NCI-H82 treated with DMSO at 0.1 percent for 48 hours (cell line): ENCODE measurements at regions not wholly inside any gene's neighbourhood (a gene's known extent, or its start where the extent isn't known, plus 50 kb on each side); places are given as distances from the start of the nearest gene placed in this dataset.
"Not testable (repeated sequence)": the region's sequence is repeated elsewhere in the genome, so short reads cannot be mapped to it uniquely, and the experiment has no call there.

Experiments
- DNase-seq: peaks from one replicate; lab custom pipeline; 2025; ENCODE audit not compliant: unreplicated experiment; lab: John Stamatoyannopoulos, UW

- DNase-seq, result not testable (repeated sequence)
Observed at GRCh38 chr6:11299421-11299784, 66.9 kb upstream of the NEDD9 start.

- no peak for DNase-seq
Observed at GRCh38 chr6:11298651-11299420, 66.4 kb upstream of the NEDD9 start.

GRCh38 chr6:11297376-11297729 is 64.9 kb upstream of the NEDD9 start:
- no peak for DNase-seq

- DNase-seq, result no peak
Observed at GRCh38 chr6:11296449-11297375, 64.2 kb upstream of the NEDD9 start.

- DNase-seq, result no peak
Observed at GRCh38 chr6:11295969-11296368, 63.5 kb upstream of the NEDD9 start.

- DNase-seq, result no peak
Observed at GRCh38 chr6:11294228-11294627, 61.8 kb upstream of the NEDD9 start.

GRCh38 chr6:11292594-11293236 is 60.2 kb upstream of the NEDD9 start:
- no peak for DNase-seq

GRCh38 chr6:11292091-11292490 is 59.6 kb upstream of the NEDD9 start:
- no peak for DNase-seq

- no peak for DNase-seq
Observed at GRCh38 chr6:11291582-11291981, 59.1 kb upstream of the NEDD9 start.

GRCh38 chr6:11290027-11290426 is 57.6 kb upstream of the NEDD9 start:
- no peak for DNase-seq

GRCh38 chr6:11288065-11288464 is 55.6 kb upstream of the NEDD9 start:
- no peak for DNase-seq

GRCh38 chr6:11284996-11285395 is 52.5 kb upstream of the NEDD9 start:
- no peak for DNase-seq

- no peak for DNase-seq
Observed at GRCh38 chr6:11283629-11284028, 51.2 kb upstream of the NEDD9 start.

GRCh38 chr6:11282875-11283274 is 50.4 kb upstream of the NEDD9 start:
- no peak for DNase-seq
